NCI-H187 (cell line): ENCODE measurements at regions not wholly inside any gene's neighbourhood (a gene's known extent, or its start where the extent isn't known, plus 50 kb on each side); places are given as distances from the start of the nearest gene placed in this dataset.
"Not testable (repeated sequence)": the region's sequence is repeated elsewhere in the genome, so short reads cannot be mapped to it uniquely, and the experiment has no call there.

ENCODE experiments used
- DNase-seq, 2 experiments: peaks; one replicate each; lab custom pipeline; 2025; lab: John Stamatoyannopoulos, UW

- no peak for DNase-seq
Measured at GRCh38 chr12:107826276-107826675, 51.8 kb downstream of the ASCL4 start.

- DNase-seq = no peak
Measured at GRCh38 chr12:107829271-107829670, 54.8 kb downstream of the ASCL4 start.

- no peak for DNase-seq
Measured at GRCh38 chr12:107832441-107832840, 57.9 kb downstream of the ASCL4 start.

- DNase-seq = no peak
Measured at GRCh38 chr12:107840186-107840585, 65.7 kb downstream of the ASCL4 start.

GRCh38 chr12:107843351-107844311 is 69.1 kb downstream of the ASCL4 start:
- no peak for DNase-seq

GRCh38 chr12:107844312-107844921 is 69.9 kb downstream of the ASCL4 start:
- DNase-seq = no peak

- DNase-seq = no peak
Measured at GRCh38 chr12:107845226-107845979, 70.9 kb downstream of the ASCL4 start.

- DNase-seq = no peak
Measured at GRCh38 chr12:107845980-107846659, 71.6 kb downstream of the ASCL4 start.

- DNase-seq = no peak
Measured at GRCh38 chr12:107847430-107847829, 72.9 kb downstream of the ASCL4 start.

- DNase-seq = no peak
Measured at GRCh38 chr12:107847830-107848229, 73.3 kb downstream of the ASCL4 start.

GRCh38 chr12:107853479-107853878 is 79.0 kb downstream of the ASCL4 start:
- no peak for DNase-seq

- no peak for DNase-seq
Measured at GRCh38 chr12:107855471-107855870, 81.0 kb downstream of the ASCL4 start.

GRCh38 chr12:107856096-107856495 is 81.6 kb downstream of the ASCL4 start:
- no peak for DNase-seq

GRCh38 chr12:107857191-107857590 is 82.7 kb downstream of the ASCL4 start:
- DNase-seq = no peak

GRCh38 chr12:107859367-107859766 is 84.9 kb downstream of the ASCL4 start:
- DNase-seq = no peak

GRCh38 chr12:107864235-107864634 is 89.7 kb downstream of the ASCL4 start:
- DNase-seq = no peak

GRCh38 chr12:107864727-107865126 is 90.2 kb downstream of the ASCL4 start:
- DNase-seq = not testable (repeated sequence)

GRCh38 chr12:107873223-107873622 is 98.7 kb downstream of the ASCL4 start:
- DNase-seq = no peak

GRCh38 chr12:107875786-107876185 is 101.3 kb downstream of the ASCL4 start:
- no peak for DNase-seq

- DNase-seq = peak; percentile 22 to 35
Measured at GRCh38 chr12:107884769-107885694, 110.5 kb downstream of the ASCL4 start.

GRCh38 chr12:107888789-107889188 is 114.3 kb downstream of the ASCL4 start:
- DNase-seq = no peak
